ENCODE measurements at regions not wholly inside any gene's neighbourhood (a gene's known extent, or its start where the extent isn't known, plus 50 kb on each side); places are given as distances from the start of the nearest gene placed in this dataset.
"Not testable (repeated sequence)": the region's sequence is repeated elsewhere in the genome, so short reads cannot be mapped to it uniquely, and the experiment has no call there.

- Histone ChIP-seq H3K27me3 (ENCODE audit: control insufficient read depth, extremely low read depth, insufficient read depth, low read length) (no peaks in the 10 kb centered on the region), H3K4me3 (ENCODE audit: control insufficient read depth in 2 of 3, extremely low read depth in 1 of 3, insufficient read depth in 2 of 3, low read depth in 1 of 3, low read length in 3 of 3) (no peak overlapping the region), H3K9me3 (ENCODE audit: control insufficient read depth, low read depth, low read length) (no peaks in the 10 kb centered on the region), H3K9ac (ENCODE audit: control insufficient read depth, extremely low read depth, insufficient read depth, low read length) (no peak overlapping the region), H3K27ac (ENCODE audit: control insufficient read depth, insufficient read depth, low read length) (no peak overlapping the region), H3K36me3 (ENCODE audit: control insufficient read depth in 2 of 2, extremely low read depth in 1 of 2, insufficient read depth in 2 of 2, low read length in 2 of 2) (no peaks in the 10 kb centered on the region), H4K20me1 (ENCODE audit: control insufficient read depth, extremely low read depth, insufficient read depth, low read length) (no peaks in the 10 kb centered on the region), H3K79me2 (ENCODE audit: control insufficient read depth, insufficient read depth, low read length) (no peaks in the 10 kb centered on the region), H3K9me1 (ENCODE audit: control insufficient read depth, extremely low read depth, insufficient read depth, low read length) (no peaks in the 10 kb centered on the region), H2AFZ (ENCODE audit: control insufficient read depth, low read length) (no peak overlapping the region), H3K4me2 (ENCODE audit: control insufficient read depth, extremely low read depth, insufficient read depth, low read depth, low read length) (no peak overlapping the region), H3K4me1 (ENCODE audit: control insufficient read depth, extremely low read depth, insufficient read depth, low read length) (peaks cover 3% of the 10 kb centered on the region)
- TF ChIP-seq, protein P1, sequence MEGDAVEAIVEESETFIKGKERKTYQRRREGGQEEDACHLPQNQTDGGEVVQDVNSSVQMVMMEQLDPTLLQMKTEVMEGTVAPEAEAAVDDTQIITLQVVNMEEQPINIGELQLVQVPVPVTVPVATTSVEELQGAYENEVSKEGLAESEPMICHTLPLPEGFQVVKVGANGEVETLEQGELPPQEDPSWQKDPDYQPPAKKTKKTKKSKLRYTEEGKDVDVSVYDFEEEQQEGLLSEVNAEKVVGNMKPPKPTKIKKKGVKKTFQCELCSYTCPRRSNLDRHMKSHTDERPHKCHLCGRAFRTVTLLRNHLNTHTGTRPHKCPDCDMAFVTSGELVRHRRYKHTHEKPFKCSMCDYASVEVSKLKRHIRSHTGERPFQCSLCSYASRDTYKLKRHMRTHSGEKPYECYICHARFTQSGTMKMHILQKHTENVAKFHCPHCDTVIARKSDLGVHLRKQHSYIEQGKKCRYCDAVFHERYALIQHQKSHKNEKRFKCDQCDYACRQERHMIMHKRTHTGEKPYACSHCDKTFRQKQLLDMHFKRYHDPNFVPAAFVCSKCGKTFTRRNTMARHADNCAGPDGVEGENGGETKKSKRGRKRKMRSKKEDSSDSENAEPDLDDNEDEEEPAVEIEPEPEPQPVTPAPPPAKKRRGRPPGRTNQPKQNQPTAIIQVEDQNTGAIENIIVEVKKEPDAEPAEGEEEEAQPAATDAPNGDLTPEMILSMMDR (optimal IDR thresholded peaks at IDR 0.05 in 1 of 3, IDR thresholded peaks at IDR 0.05 in 1 of 3, conservative IDR thresholded peaks at IDR 0.05 in 1 of 3; ENCODE audit: extremely low read depth in 1 of 3, insufficient read depth in 2 of 3, low read length in 3 of 3), result no peak
- TF ChIP-seq EZH2 (IDR thresholded peaks at IDR 0.05; ENCODE audit: low read length), result no peak
- no peak for DNase-seq (ENCODE audit: low read depth, low spot score)
- dilution Hi-C loops (cut with MboI; ENCODE audit: extremely low pct_ligation_motif_present, low sequenced_read_pairs), result no loop called here
- FAIRE-seq, result no peak
Measured at GRCh38 chr12:83886479-83886878, 1026.1 kb downstream of the SLC6A15 start.

GRCh38 chr12:83870921-83871599 is 1041.5 kb downstream of the SLC6A15 start:
- H3K9ac ChIP-seq (ENCODE audit: control insufficient read depth, extremely low read depth, insufficient read depth, low read length); H3K4me3 ChIP-seq (ENCODE audit: control insufficient read depth in 2 of 3, extremely low read depth in 1 of 3, insufficient read depth in 2 of 3, low read depth in 1 of 3, low read length in 3 of 3); H3K79me2 ChIP-seq (ENCODE audit: control insufficient read depth, insufficient read depth, low read length); H2AFZ ChIP-seq (ENCODE audit: control insufficient read depth, low read length); H3K27ac ChIP-seq (ENCODE audit: control insufficient read depth, insufficient read depth, low read length); H3K27me3 ChIP-seq (ENCODE audit: control insufficient read depth, extremely low read depth, insufficient read depth, low read length); FAIRE-seq; DNase-seq (ENCODE audit: low read depth, low spot score); H3K9me3 ChIP-seq (ENCODE audit: control insufficient read depth, low read depth, low read length); H4K20me1 ChIP-seq (ENCODE audit: control insufficient read depth, extremely low read depth, insufficient read depth, low read length); dilution Hi-C loops (cut with MboI; ENCODE audit: extremely low pct_ligation_motif_present, low sequenced_read_pairs); H3K4me2 ChIP-seq (ENCODE audit: control insufficient read depth, extremely low read depth, insufficient read depth, low read depth, low read length); H3K9me1 ChIP-seq (ENCODE audit: control insufficient read depth, extremely low read depth, insufficient read depth, low read length); H3K4me1 ChIP-seq (ENCODE audit: control insufficient read depth, extremely low read depth, insufficient read depth, low read length); H3K36me3 ChIP-seq (ENCODE audit: control insufficient read depth in 2 of 2, extremely low read depth in 1 of 2, insufficient read depth in 2 of 2, low read length in 2 of 2): not testable (repeated sequence)

DNA sequence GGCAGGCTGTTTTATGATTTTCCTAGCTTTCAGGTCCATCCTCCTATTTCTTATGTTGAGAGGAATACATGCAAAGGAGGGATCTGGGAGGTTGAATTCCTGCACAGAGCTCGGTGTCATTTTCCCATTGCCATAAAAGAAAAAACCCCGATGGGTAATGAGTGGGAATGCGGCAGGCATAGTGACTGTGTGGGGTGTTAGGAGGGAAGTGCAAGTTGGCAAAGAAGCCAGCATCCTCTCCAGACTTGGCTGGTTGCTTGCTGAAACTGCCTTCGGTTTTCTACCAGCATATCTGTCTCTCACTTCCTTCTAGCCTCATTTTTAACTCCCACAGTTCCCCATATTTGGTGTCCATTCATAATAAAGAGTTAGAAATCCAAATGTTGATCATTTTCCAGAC is 1046.1 kb downstream of the SLC6A15 start:
- H3K4me1 ChIP-seq (ENCODE audit: control insufficient read depth, extremely low read depth, insufficient read depth, low read length), result no peaks in the 10 kb centered on the region
- FAIRE-seq (no peak), DNase-seq (ENCODE audit: low read depth, low spot score) (no peak)
- no peaks in the 10 kb centered on the region for H3K36me3 ChIP-seq (ENCODE audit: control insufficient read depth in 2 of 2, extremely low read depth in 1 of 2, insufficient read depth in 2 of 2, low read length in 2 of 2)
- TF ChIP-seq, protein P1 (optimal IDR thresholded peaks at IDR 0.05 in 1 of 3, IDR thresholded peaks at IDR 0.05 in 1 of 3, conservative IDR thresholded peaks at IDR 0.05 in 1 of 3; ENCODE audit: extremely low read depth in 1 of 3, insufficient read depth in 2 of 3, low read length in 3 of 3), result no peak
- no peak for TF ChIP-seq EZH2 (IDR thresholded peaks at IDR 0.05; ENCODE audit: low read length)
- H3K9me3 ChIP-seq (ENCODE audit: control insufficient read depth, low read depth, low read length), result peaks cover 2% of the 10 kb centered on the region
- H3K9me1 ChIP-seq (ENCODE audit: control insufficient read depth, extremely low read depth, insufficient read depth, low read length), result no peaks in the 10 kb centered on the region
- no peak overlapping the region for H3K4me2 ChIP-seq (ENCODE audit: control insufficient read depth, extremely low read depth, insufficient read depth, low read depth, low read length)
- dilution Hi-C loops (cut with MboI; ENCODE audit: extremely low pct_ligation_motif_present, low sequenced_read_pairs), result no loop called here
- no peak overlapping the region for H3K9ac ChIP-seq (ENCODE audit: control insufficient read depth, extremely low read depth, insufficient read depth, low read length)
- H3K79me2 ChIP-seq (ENCODE audit: control insufficient read depth, insufficient read depth, low read length), result no peaks in the 10 kb centered on the region
- H4K20me1 ChIP-seq (ENCODE audit: control insufficient read depth, extremely low read depth, insufficient read depth, low read length), result no peaks in the 10 kb centered on the region
- H3K4me3 ChIP-seq (ENCODE audit: control insufficient read depth in 2 of 3, extremely low read depth in 1 of 3, insufficient read depth in 2 of 3, low read depth in 1 of 3, low read length in 3 of 3), result no peak overlapping the region
- H2AFZ ChIP-seq (ENCODE audit: control insufficient read depth, low read length), result no peak overlapping the region
- no peak overlapping the region for H3K27ac ChIP-seq (ENCODE audit: control insufficient read depth, insufficient read depth, low read length)
- H3K27me3 ChIP-seq (ENCODE audit: control insufficient read depth, extremely low read depth, insufficient read depth, low read length), result no peaks in the 10 kb centered on the region

Measured in keratinocyte (primary cell).